NCI-H345 (cell line): ENCODE measurements at regions not wholly inside any gene's neighbourhood (a gene's known extent, or its start where the extent isn't known, plus 50 kb on each side); places are given as distances from the start of the nearest gene placed in this dataset.
A peak's percentile ranks its signal among the peaks of the same experiment; 100 is the strongest.

ENCODE experiments used
- DNase-seq: peaks from one replicate; lab custom pipeline; 2025; lab: John Stamatoyannopoulos, UW

DNA sequence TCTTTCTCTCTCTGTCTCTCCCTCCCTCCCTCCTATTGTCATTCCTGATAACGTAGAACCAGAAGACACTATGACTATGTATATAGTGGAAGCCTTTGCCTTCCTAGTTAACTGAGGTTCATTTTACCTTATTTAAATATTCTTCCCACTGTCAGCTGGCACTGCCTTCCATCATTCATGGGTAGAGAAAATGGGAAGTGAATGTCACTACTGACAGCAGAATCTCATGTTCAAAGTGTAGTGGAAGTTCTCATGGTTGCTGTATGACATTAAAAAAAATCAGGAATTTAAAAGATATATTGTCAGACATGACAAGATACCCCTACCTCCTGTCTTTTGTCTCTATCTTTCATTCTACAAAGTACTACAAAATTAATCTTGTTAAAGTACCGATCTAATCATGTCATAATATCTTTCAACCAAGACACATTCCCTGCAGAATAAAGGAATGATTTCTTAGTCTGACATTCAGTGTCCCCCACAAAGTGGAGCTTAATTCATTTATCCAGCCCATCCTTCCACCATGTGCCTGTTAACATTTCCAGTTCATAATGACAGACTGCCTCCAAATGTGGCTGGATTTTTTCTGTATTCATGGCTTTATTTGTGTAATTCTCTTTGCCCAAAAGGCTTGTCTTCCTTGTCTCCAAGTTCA, 250.1 kb upstream of the CDH20 start:
- no peak for DNase-seq

DNA sequence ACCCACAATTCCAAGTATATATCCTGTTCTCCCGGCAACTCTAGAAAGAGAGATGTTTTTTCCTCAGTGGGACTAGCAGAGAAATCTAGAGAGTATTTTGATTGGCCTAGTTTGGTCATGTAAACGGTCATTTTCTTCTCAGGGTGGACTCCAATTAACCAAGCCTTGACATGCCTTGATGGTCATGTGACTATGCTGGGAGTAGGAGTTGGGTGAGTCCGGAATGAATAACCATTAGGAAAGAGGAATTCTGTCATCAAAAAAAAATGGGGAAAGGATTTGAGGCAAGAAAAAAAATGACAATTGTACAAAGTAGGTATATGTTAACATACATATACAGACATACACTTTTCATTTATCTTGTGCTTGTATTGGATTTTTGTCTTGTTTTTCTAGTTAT, 248.2 kb upstream of the CDH20 start:
- no peak for DNase-seq

DNA sequence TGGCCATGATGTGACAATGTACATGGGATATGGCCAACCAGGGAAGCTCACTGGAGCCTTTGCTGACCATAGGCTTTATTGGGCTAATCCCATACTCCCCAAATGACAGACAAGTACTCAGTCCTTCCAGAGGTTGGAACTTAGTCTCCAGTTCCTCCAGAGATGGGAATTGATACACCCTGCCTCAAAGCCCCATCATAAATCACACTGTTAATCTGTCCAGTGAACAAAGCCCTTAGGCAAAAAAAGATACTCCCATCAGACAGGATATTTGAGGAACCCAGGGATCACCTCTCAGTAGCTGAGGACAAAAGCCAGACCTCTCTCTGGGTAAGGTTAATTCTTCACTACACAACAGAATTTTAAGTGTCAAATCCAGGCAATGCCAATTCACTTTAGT, 247.5 kb upstream of the CDH20 start:
- no peak for DNase-seq

DNA sequence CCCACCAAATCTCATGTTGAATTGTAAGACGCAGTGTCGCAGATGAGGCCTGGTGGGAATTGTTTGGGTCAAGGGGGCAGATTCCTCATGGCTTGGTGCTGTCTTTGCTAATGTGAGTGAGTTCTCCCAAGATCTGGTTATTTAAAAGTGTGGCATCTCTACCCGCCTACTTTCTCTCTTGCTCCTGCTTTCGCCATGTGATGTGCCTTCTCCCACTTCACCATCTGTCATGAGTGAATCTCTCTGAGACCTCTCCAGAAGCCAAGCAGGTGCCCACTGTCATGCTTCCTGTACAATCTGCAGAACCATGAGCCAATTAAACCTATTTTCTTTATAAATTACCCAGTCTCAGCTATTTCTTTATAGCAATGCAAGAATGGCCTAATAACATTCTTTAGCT, 246.6 kb upstream of the CDH20 start:
- no peak for DNase-seq

DNA sequence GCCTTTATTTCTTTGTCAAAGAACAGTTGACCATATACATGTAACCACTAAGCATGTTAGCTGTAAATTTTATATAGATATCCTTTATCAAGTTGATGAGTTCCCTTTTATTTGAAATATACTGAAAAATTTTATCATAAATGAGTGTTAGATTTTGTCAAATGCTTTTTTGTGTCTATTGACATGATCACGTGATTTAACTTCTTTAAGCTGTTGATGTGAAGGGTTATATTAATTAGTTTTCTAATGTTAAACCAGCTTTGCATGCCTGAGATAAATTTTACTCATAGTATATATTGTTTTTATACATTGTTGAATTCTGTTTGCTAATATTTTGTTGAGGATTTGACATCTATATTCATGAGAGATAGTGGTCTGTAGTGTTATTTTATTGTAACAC, 241.9 kb upstream of the CDH20 start:
- no peak for DNase-seq

DNA sequence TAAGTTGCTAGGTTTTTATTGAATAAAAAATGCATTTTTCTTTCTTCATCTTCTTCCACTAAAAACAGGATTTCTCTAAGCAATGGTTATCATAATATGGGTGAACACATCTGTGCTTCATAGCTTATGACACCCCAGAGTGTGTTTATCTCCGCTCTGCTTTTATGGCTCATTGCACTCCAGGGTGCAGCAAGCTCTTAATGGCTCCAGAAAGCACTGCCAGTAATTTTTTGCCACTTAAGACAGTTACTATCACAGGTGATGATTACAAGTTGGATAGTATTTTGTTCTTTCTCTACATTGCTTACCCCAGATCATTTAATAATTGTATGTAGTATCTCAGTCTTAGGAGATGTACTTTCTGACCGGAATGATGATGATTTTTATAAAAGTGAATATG, 239.3 kb upstream of the CDH20 start:
- peak; percentile 65 for DNase-seq

DNA sequence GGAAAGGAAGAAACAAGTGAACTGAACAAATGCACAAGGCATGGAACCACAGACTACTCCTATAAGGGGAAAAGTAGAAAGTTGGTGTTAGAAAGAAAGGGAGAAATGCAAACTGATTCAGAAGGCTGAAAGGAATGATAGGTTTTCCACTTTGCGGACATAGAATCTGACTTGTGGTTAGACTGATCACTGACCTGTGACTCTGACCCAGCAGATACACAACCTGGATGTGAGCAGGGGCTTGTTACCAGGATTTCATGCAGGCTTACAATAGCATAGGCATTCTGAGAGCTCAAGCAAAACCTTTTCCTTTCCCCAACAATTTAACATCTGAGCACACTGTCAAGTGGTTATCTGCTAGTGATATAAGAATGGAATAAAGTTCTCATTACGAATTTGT, 237.0 kb upstream of the CDH20 start:
- DNase-seq, result peak; percentile 38

DNA sequence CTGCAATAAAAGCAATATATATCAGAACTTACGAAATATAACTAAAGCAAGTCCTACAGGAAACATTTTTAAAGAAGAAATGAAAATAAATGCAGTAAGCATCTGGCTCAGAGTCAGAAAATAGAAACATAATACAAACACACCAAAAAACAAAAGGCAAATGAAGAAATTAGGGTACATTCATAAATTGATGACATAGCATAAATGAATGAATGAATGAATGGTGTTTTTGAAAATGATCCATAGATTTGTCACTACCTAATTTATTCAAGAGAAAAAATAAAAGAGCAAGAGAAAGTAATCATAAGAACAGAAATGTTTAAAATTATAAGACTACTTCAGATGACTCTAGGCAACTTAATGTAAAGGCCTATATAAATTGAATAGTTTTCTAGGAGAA, 226.1 kb upstream of the CDH20 start:
- DNase-seq, result no peak

DNA sequence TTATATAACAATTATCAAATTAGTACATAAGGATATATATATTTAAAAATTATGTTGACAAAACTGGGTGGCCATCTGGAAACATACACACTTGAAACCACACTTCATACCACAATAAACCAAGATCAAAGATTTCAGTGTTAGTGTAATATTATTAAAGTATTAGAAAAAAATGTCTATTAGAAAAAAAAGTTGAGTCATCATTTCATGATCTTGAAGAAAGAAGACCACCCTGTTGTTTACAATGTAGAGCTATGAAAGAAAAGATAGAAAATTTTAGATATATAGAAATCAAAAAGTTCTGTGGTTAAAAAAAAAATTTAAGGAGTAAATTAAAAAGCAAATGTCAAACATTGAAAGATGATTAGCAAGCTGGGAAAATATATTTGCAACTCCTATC, 224.5 kb upstream of the CDH20 start:
- DNase-seq, result no peak

DNA sequence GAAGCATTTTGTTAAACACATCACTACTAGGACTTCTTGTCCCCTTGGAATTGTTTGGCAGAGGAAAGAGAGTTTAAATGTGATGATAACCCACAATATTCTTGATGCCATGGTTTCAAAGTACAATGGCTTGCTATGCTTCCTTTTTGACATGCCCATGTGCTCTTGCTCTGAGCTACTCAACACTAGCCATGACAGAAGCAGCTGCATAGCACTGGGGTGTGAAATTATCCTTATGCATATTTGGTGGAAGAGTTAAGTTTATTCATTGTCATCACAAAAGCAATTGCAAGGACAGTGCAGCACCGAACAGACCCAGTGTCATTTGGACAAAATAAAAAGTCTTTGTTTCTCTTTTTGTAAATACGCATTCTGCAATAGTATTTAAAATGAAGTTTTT, 209.9 kb upstream of the CDH20 start:
- DNase-seq, result no peak

DNA sequence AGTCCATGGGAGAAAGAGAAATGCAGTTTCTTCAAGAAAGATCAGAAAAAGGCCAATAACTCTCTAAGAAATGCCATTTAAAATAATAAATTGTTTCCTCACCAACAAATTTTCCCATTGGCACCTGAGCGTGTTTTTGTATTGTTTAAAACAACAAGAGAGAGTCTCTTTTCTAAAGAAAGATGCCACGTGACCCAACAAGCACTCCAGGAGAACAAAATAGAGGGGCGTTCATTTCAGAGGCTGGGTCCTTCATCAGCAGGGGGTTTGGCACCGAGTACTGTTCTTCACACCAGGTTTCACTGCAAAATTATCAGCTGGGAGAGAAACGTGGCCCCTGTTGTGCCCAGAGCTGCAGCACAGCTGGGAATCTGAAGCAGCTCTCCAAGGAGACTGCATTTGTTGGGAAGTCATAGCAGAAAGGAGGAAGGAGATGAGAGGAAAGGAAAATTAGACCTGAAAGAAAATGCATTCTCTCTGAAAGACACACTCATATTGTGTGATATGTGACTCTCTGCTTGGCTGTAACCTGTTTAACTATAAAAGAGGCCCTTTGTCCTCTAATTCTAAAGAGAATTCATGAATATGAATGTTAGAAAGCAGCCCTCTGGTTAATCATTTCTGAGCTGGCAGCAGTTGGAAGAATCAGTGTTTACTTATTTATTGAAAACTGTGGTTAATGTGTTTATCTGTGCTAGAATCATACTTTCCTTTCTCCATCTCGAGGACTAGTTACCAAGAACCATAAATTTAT, 205.3 kb upstream of the CDH20 start:
- peak; percentile 97 for DNase-seq

DNA sequence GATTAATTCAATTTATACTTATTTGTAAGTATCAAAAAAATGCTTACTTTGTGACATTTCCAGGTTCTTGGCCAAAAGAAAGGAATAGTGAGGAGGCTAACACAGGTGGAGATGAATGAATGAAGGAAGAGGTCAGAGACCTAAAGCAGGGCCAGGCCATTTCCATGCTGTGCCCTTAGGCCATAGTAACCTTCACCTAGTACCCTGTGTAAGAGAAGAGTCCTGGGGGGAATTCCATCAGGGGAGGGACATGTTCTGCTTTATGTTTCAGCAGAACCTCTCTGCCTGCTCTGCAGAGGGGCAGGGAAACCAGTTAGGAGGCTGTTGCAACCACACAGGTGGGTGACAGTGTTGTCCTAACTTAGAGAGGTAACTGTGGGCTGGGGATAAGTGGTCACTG, 204.2 kb upstream of the CDH20 start:
- DNase-seq, result no peak

DNA sequence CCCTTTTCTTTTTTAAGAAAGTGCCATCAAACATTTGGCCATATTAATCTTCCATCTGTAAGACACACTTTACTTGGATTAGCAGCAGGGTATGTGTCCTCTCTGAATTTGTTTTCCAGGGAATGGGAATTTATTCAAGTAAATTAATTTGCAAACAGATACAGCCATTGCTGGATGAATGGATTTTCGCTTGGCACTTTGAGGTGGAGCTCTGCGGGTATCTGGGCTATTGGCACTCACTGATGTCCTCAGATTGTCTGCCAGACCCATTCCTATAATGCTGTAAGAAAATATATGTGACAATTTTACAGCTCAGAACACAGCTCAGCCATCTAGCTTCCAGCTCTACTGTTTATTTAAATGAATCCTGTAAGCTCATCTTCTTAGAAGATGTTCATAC, 201.2 kb upstream of the CDH20 start:
- no peak for DNase-seq

DNA sequence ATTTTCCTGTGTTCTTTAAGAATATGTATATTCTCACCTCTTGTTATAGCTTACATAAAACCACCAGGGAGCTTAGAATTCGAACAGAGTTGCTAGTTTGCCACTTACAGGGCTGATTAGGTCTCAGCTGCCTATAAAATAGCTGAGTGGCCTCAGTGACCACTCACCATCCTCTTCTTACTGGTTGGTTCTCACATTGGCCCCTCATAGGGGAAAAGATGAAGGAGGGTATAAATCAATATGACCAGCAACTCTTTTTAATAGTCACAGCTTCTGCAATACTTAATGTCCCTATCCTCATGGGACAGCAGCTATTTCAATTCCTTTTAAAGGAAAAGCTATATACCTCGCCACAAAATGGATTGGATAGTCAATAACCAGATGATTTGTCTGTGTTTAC, 199.4 kb upstream of the CDH20 start:
- no peak for DNase-seq

DNA sequence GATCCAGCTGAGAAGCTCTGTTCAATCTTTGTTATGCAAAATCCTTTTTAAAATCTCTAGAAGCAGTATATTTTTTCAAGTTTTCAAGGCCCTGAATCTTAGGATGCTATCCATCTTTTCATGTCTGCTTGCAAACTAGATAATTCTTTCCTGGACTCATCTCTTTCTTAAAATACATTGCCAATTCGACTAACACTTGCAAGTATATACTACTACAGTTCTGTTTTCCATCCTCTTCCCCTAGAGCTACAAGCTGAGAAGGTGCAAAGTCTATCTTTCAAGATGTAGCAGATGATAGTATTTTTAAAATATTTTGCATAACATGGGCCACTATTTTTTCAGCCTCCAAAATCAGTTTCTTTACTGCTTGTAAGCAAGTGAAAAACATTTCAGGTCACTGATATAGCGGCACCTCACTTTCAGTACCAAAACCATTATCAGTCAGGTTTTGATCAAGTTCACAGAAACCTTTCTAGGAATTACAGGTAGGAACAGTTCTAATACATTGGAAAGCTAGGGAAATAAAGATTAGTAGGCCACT, 196.4 kb upstream of the CDH20 start:
- DNase-seq, result no peak

DNA sequence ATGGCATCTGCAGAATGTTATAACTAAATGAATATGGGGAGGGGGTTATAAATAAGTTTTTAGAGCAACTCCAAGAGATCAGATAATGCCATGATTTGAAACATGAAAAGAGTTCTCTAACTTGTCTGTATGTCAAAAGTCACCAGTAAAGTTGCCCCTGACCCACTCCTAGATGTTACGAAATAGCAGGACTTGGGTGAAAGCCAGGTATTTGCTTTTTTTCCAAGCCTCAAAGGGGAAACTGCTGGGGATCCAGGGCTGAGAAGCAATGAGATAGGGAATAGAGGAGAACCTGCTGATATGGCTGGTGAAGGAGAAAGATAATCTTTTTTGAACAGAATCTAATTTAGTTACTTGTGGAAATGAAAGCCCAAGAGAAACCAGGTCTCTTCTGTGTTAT, 191.5 kb upstream of the CDH20 start:
- DNase-seq, result no peak

DNA sequence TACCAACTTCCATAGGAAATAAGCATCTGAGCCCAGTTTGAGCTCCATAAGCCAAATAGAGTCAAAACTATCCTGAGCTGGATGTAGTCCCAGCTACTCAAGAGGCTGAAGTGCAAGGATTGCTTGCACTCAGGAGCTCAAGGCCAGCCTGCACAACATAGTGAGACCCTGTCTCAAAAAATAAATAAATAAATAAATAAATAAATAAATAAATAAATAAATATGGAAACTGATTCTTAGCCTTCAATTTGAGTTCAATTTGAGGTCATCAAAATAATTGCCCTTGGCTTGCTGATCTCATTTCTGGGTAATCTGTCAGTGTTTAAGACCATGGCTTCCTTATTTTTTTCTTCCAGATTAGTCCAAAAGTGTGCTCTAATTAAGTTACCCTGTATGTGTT, 184.9 kb upstream of the CDH20 start:
- no peak for DNase-seq

DNA sequence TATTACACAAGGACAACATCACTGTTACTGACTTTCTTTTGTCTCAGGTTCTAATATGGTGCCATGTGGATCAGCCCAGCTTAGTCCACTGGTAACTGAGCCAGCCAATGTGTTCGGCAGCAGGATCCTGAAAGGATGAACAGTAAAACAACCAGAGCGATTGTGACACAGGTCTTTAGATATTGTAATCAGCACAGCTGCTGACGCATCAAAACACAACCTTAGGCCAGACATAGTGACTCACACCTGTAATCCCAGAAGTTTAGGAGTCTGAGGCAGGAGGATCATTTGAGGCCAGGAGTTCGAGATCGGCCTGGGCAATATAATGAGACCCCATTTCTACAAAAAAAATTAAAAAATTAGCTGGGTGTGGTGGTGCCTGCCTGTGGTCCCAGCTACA, 183.4 kb upstream of the CDH20 start:
- no peak for DNase-seq

DNA sequence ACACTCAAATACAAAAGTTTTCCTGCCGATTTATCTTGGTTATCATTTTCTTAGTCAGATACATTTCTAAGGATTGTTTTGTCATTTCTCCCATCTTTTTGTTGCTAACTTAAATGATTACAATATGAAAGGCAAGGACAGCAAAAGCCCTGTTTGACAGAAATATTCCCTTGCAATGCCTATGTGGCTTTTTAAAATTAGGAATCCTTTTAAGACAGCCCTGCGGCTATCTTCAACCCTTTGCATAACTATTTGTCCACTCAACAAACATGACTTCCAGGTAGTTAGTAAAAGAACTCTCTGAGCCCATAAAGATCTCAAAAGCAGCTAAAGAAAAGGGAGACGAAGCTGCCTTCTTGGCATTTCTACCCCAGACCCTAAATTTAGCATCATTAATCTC, 179.7 kb upstream of the CDH20 start:
- no peak for DNase-seq

DNA sequence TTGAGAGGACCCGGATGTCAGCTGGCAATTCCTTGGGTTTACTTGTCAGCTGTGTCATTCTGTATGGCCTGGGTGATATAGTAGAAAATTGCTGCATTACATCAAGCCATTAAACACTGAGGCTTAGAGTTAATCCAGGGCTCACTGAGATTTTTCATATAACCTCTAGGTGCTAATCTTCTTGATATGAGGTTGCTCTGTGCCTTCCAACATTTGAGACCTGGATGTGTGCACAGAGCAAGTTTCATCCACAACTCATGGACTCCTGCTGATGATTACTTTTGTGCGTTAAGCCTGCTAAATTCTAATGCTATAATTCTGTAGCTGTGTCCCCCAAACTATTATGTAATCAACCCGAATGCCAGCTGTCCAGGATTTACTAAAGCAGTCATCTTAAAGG, 178.4 kb upstream of the CDH20 start:
- no peak for DNase-seq

DNA sequence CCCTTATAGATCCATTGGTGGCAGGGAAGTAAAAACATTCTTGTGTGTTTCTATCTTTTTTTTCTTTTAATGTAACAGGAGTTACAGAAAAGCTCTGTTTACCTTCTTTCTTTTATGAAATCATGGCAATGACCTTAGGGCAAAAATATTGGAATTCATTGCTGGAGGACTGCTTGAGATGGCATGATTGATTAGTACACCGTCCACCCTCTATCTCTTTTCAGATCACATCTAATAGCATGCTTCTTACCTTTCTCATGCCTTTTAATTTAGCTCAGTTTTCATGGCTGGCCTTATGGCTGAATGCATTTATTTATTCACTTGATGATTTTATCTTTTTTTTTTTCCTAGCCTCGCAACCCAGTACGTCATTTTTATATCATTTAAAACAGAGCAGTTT, 177.6 kb upstream of the CDH20 start:
- DNase-seq, result no peak

DNA sequence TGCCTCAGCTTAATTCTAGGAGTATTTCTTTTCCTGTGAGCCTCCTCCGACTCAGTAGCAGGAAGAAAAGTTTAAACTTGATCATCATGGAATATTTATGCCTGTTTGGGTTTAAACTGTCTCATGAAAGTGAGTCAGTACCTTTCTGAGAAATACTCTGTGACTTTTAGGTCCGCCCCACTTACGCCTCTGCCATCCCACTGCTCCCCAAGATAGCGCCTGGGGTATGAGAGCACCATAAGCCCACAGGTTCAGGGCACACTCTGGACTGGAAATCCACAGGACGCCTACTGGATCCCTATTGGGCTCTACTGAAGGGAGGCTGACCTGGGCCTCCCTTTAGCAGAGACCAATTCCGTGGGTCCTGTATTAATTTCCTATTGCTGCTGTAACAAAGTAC, 175.8 kb upstream of the CDH20 start:
- no peak for DNase-seq

DNA sequence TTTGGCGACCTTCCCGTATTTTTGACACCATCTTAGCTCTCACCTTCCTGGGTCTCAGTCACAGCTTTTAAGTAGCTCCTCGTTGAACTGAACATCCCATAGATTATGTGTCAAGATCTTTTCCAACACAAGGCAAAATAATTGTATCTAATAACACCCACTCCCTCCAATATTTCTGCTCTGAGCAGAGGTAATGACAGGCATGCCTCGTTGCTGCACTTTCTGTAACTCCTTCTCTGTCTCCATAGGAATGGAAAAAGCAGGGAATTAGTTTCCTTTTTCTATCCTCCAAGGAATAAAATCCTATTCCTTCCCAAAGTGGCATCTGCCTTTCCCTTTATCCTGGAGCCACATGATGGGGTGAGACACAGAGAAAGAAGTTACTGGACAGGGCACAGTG, 174.0 kb upstream of the CDH20 start:
- DNase-seq, result no peak

DNA sequence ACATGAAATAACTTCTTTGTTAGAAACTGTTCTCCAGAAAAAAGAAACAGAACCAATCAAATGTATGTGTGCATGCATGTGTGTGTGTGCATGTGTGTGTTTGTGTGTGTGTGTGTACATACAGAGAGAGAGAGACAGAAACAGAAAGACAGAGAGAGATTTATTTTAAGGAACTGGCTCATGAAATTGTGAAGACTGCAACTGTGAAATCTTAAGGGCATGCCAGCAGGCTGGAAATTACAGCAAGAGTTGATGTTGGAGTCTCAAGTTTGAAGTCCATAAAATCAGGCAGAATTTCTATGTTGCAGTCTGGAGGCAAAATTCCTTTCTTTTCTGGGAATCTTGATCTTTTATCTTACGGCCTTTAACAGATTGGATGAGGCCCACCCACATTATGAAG, 168.9 kb upstream of the CDH20 start:
- no peak for DNase-seq
